Dendritic cell treated with granulocyte-macrophage colony-stimulating factor and Interleukin-4, amounts not matched to agents 40 ng/mL and 50 ng/mL, for 4 days (primary cell): ENCODE measurements at regions not wholly inside any gene's neighbourhood (a gene's known extent, or its start where the extent isn't known, plus 50 kb on each side); places are given as distances from the start of the nearest gene placed in this dataset.

Experiments
- H3K27ac Mint-ChIP-seq: one replicate; pipeline ENCODE4 v1.8.0; 2022; ENCODE audit warnings: mild to moderate bottlenecking, mixed read lengths
- H3K27me3 Mint-ChIP-seq: one replicate; pipeline ENCODE4 v1.8.0; 2022; ENCODE audit warnings: mild to moderate bottlenecking, mixed read lengths
- H3K36me3 Mint-ChIP-seq: one replicate; pipeline ENCODE4 v1.8.0; 2022; ENCODE audit warnings: low read depth, mixed read lengths
- H3K4me1 Mint-ChIP-seq: one replicate; pipeline ENCODE4 v1.8.0; 2022; ENCODE audit warnings: low read depth, mixed read lengths
- H3K4me3 Mint-ChIP-seq: one replicate; pipeline ENCODE4 v1.8.0; 2022; ENCODE audit warnings: mild to moderate bottlenecking, moderate library complexity, mixed read lengths
- H3K9me3 Mint-ChIP-seq: one replicate; pipeline ENCODE4 v1.8.0; 2022; ENCODE audit warnings: mixed read lengths
- intact Hi-C: fragments of 100-400 bp; cut with micrococcal nuclease; formaldehyde crosslinking; loops from one replicate; pipeline ENCODE4 v1.15.0; 2022

GRCh38 chr16:22614271-22614947 is 103.7 kb downstream of the NPIPB5 start:
- H3K4me3 Mint-ChIP-seq: no peak overlapping the region
- peaks cover 19% of the 10 kb centered on the region for H3K4me1 Mint-ChIP-seq
- no peaks in the 10 kb centered on the region for H3K36me3 Mint-ChIP-seq
- H3K9me3 Mint-ChIP-seq: peaks cover 9% of the 10 kb centered on the region
- no peak overlapping the region for H3K27ac Mint-ChIP-seq
- H3K27me3 Mint-ChIP-seq: peaks cover 6% of the 10 kb centered on the region
- intact Hi-C loops: no loop called here

GRCh38 chr16:22618842-22619241 is 108.2 kb downstream of the NPIPB5 start:
- Mint-ChIP-seq H3K36me3 (no peaks in the 10 kb centered on the region), H3K27me3 (peaks cover 13% of the 10 kb centered on the region), H3K4me3 (no peak overlapping the region), H3K4me1 (peaks cover 14% of the 10 kb centered on the region), H3K27ac (no peak overlapping the region), H3K9me3 (peaks cover 9% of the 10 kb centered on the region)
- intact Hi-C loops: no loop called here

- Mint-ChIP-seq H3K27me3 (peaks cover 13% of the 10 kb centered on the region), H3K9me3 (no peaks in the 10 kb centered on the region), H3K4me3 (no peak overlapping the region), H3K4me1 (peaks cover 6% of the 10 kb centered on the region), H3K36me3 (no peaks in the 10 kb centered on the region), H3K27ac (no peak overlapping the region)
- intact Hi-C loops: no loop called here
Observed at GRCh38 chr16:22621586-22622155, 111.0 kb downstream of the NPIPB5 start.

GRCh38 chr16:22622703-22623102 is 112.0 kb downstream of the NPIPB5 start:
- Mint-ChIP-seq H3K9me3 (no peaks in the 10 kb centered on the region), H3K27ac (no peak overlapping the region), H3K36me3 (no peaks in the 10 kb centered on the region)

GRCh38 chr16:22623351-22623781 is 112.7 kb downstream of the NPIPB5 start:
- Mint-ChIP-seq H3K4me1 (peaks cover 6% of the 10 kb centered on the region), H3K27ac (no peak overlapping the region), H3K9me3 (no peaks in the 10 kb centered on the region), H3K36me3 (no peaks in the 10 kb centered on the region), H3K4me3 (no peak overlapping the region), H3K27me3 (peaks cover 9% of the 10 kb centered on the region)
- intact Hi-C loops: no loop called here

More at GRCh38 chr16:22622703-22623102, 112.0 kb downstream of the NPIPB5 start:
- intact Hi-C loops: no loop called here
- Mint-ChIP-seq H3K27me3 (peaks cover 12% of the 10 kb centered on the region), H3K4me3 (no peak overlapping the region), H3K4me1 (peaks cover 6% of the 10 kb centered on the region)

GRCh38 chr16:22624038-22624799 is 113.5 kb downstream of the NPIPB5 start:
- Mint-ChIP-seq H3K9me3 (no peaks in the 10 kb centered on the region), H3K4me3 (no peak overlapping the region), H3K27me3 (peaks cover 9% of the 10 kb centered on the region), H3K36me3 (no peaks in the 10 kb centered on the region), H3K4me1 (peaks cover under 1% of the 10 kb centered on the region), H3K27ac (no peak overlapping the region)
- intact Hi-C loops: no loop called here

- H3K4me1 Mint-ChIP-seq: no peaks in the 10 kb centered on the region
- intact Hi-C loops: no loop called here
- H3K4me3 Mint-ChIP-seq: no peak overlapping the region
- H3K36me3 Mint-ChIP-seq: no peaks in the 10 kb centered on the region
- H3K27me3 Mint-ChIP-seq: peaks cover 2% of the 10 kb centered on the region
- H3K27ac Mint-ChIP-seq: no peak overlapping the region
- no peaks in the 10 kb centered on the region for H3K9me3 Mint-ChIP-seq
Observed at GRCh38 chr16:22624800-22625533, 114.3 kb downstream of the NPIPB5 start.

- intact Hi-C loops: no loop called here
- Mint-ChIP-seq H3K9me3 (no peaks in the 10 kb centered on the region), H3K4me1 (no peaks in the 10 kb centered on the region), H3K27ac (no peak overlapping the region), H3K27me3 (no peaks in the 10 kb centered on the region), H3K36me3 (no peaks in the 10 kb centered on the region), H3K4me3 (no peak overlapping the region)
Observed at GRCh38 chr16:22625967-22626366, 115.3 kb downstream of the NPIPB5 start.

- Mint-ChIP-seq H3K4me3 (no peak overlapping the region), H3K9me3 (no peaks in the 10 kb centered on the region)
Observed at GRCh38 chr16:22627043-22627442, 116.4 kb downstream of the NPIPB5 start.

GRCh38 chr16:22628994-22629393 is 118.3 kb downstream of the NPIPB5 start:
- Mint-ChIP-seq H3K27ac (no peak overlapping the region), H3K4me1 (no peaks in the 10 kb centered on the region), H3K9me3 (no peaks in the 10 kb centered on the region), H3K4me3 (no peak overlapping the region), H3K27me3 (peaks cover 6% of the 10 kb centered on the region), H3K36me3 (no peaks in the 10 kb centered on the region)
- intact Hi-C loops: no loop called here

More at GRCh38 chr16:22627043-22627442, 116.4 kb downstream of the NPIPB5 start:
- Mint-ChIP-seq H3K36me3 (no peaks in the 10 kb centered on the region), H3K27ac (no peak overlapping the region), H3K27me3 (no peaks in the 10 kb centered on the region), H3K4me1 (no peaks in the 10 kb centered on the region)
- intact Hi-C loops: no loop called here

- Mint-ChIP-seq H3K9me3 (no peaks in the 10 kb centered on the region), H3K4me3 (no peak overlapping the region)
Observed at GRCh38 chr16:22630242-22630641, 119.6 kb downstream of the NPIPB5 start.

GRCh38 chr16:22631264-22631663 is 120.6 kb downstream of the NPIPB5 start:
- H3K36me3 Mint-ChIP-seq: no peaks in the 10 kb centered on the region
- H3K9me3 Mint-ChIP-seq: no peaks in the 10 kb centered on the region
- no peak overlapping the region for H3K27ac Mint-ChIP-seq
- intact Hi-C loops: no loop called here
- no peak overlapping the region for H3K4me3 Mint-ChIP-seq
- H3K4me1 Mint-ChIP-seq: no peaks in the 10 kb centered on the region
- peaks cover 19% of the 10 kb centered on the region for H3K27me3 Mint-ChIP-seq

More at GRCh38 chr16:22630242-22630641, 119.6 kb downstream of the NPIPB5 start:
- H3K27ac Mint-ChIP-seq: no peak overlapping the region
- no peaks in the 10 kb centered on the region for H3K4me1 Mint-ChIP-seq
- no peaks in the 10 kb centered on the region for H3K36me3 Mint-ChIP-seq
- intact Hi-C loops: no loop called here
- peaks cover 12% of the 10 kb centered on the region for H3K27me3 Mint-ChIP-seq

- H3K4me3 Mint-ChIP-seq: no peak overlapping the region
- no peaks in the 10 kb centered on the region for H3K4me1 Mint-ChIP-seq
- H3K36me3 Mint-ChIP-seq: no peaks in the 10 kb centered on the region
- no peak overlapping the region for H3K27ac Mint-ChIP-seq
- intact Hi-C loops: no loop called here
- peaks cover 19% of the 10 kb centered on the region for H3K27me3 Mint-ChIP-seq
- no peaks in the 10 kb centered on the region for H3K9me3 Mint-ChIP-seq
Observed at GRCh38 chr16:22632606-22633005, 121.9 kb downstream of the NPIPB5 start.

GRCh38 chr16:22633280-22633679 is 122.6 kb downstream of the NPIPB5 start:
- H3K27me3 Mint-ChIP-seq: peaks cover 19% of the 10 kb centered on the region
- no peak overlapping the region for H3K4me3 Mint-ChIP-seq
- no peaks in the 10 kb centered on the region for H3K4me1 Mint-ChIP-seq
- no peak overlapping the region for H3K27ac Mint-ChIP-seq
- no peaks in the 10 kb centered on the region for H3K9me3 Mint-ChIP-seq
- intact Hi-C loops: no loop called here
- H3K36me3 Mint-ChIP-seq: no peaks in the 10 kb centered on the region
